ENCODE measurements at regions not wholly inside any gene's neighbourhood (a gene's known extent, or its start where the extent isn't known, plus 50 kb on each side); places are given as distances from the start of the nearest gene placed in this dataset.

DNA sequence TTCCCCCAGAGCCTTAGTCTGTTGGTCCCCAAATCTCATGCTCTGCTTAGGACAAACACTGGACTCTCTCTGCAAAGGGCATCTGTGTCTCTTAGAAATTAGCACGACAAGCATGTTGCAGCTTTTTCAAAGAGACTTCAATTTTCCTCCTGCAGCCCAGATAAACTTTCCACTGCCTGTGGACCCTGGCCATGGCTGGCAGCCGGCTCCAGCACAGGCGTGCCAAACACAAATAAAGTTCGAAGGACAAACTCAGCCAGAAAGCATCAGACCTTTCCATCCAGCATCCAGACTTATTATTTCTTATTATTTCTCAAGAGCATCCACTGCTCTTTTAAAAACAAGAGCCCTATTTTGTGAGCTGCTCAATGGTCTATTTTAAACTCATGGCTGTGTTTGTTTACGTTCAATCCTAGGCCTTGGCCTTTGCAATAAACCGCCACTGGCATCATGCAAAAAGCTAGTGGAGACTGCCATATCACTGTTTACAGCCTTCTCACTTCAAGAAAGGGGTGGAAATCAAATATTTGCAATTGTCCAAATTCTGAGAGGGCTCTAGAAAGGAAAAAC is 300.8 kb downstream of the BCL11A start:
- DNase-seq, result no peak
- no peak for ATAC-seq
- H3K4me1 Mint-ChIP-seq, result no peaks in the 10 kb centered on the region
- no peaks in the 10 kb centered on the region for H3K9me3 Mint-ChIP-seq (ENCODE audit: low read depth)
- ChIA-PET POLR2A (no interaction called here), CTCF (interaction anchor here (0.5 kb wide), 1 partner anchor 310 kb away, joined by 3 read pairs; no protein-coding TSS in a partner anchor)
- no peaks in the 10 kb centered on the region for H3K36me3 Mint-ChIP-seq (ENCODE audit: low read depth)
- no peak overlapping the region for H3K27ac Mint-ChIP-seq
- no peak overlapping the region for H3K4me3 Mint-ChIP-seq
- H3K27me3 Mint-ChIP-seq, result no peaks in the 10 kb centered on the region
- intact Hi-C loops (cut with DNase I, micrococcal nuclease), result no loop called here

DNA sequence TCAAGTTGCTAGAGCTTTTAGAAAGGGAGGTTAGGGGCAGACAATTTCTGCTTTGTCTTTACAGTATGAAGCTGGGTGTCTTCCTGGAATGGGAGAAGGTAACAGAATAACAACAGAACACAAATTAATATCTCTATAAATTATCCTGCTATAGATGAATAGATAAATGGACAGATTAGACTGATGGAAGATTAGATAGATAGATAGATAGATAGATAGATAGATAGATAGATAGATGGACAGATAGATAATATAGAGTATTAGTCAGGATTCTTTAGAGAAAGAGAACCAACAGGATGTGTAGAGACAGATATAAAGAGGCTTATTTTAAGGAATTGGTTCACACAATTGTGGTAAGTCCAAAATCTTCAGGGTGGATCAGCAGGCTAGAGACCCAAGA is 302.2 kb downstream of the BCL11A start:
- intact Hi-C loops (cut with DNase I, micrococcal nuclease), result no loop called here
- CTCF ChIA-PET, result no interaction called here
- Mint-ChIP-seq H3K27me3 (no peaks in the 10 kb centered on the region), H3K27ac (no peak overlapping the region), H3K4me3 (no peak overlapping the region), H3K4me1 (no peaks in the 10 kb centered on the region), H3K9me3 (ENCODE audit: low read depth) (no peaks in the 10 kb centered on the region), H3K36me3 (ENCODE audit: low read depth) (no peaks in the 10 kb centered on the region)
- ATAC-seq (no peak), DNase-seq (no peak)
- POLR2A ChIA-PET, result interaction anchor here (0.7 kb wide), 1 partner anchor 307 kb away, joined by 3 read pairs; no protein-coding TSS in a partner anchor

DNA sequence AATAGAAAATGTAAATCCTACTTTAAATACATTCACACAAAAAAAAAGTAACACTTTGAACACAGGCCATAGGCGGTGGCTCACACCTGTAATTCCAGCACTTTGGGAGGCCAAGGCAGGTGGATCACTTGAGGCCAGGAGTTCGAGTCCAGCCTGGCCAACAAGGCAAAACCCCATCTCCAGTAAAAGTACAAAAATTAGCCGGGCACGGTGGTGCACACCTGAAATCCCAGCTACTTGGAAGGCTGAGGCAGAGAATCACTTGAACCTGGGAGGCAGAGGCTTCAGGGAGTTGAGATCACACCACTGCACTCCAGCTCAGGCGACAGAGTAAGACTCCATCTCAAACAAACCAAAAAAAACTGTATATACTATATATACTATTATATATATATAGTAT is 303.6 kb downstream of the BCL11A start:
- H3K27ac Mint-ChIP-seq, result no peak overlapping the region
- H3K4me3 Mint-ChIP-seq, result no peak overlapping the region
- no peaks in the 10 kb centered on the region for H3K36me3 Mint-ChIP-seq (ENCODE audit: low read depth)
- ChIA-PET POLR2A (no interaction called here), CTCF (no interaction called here)
- H3K27me3 Mint-ChIP-seq, result no peaks in the 10 kb centered on the region
- no peaks in the 10 kb centered on the region for H3K9me3 Mint-ChIP-seq (ENCODE audit: low read depth)
- DNase-seq (no peak), ATAC-seq (no peak)
- intact Hi-C loops (cut with DNase I, micrococcal nuclease), result no loop called here
- H3K4me1 Mint-ChIP-seq, result no peaks in the 10 kb centered on the region

DNA sequence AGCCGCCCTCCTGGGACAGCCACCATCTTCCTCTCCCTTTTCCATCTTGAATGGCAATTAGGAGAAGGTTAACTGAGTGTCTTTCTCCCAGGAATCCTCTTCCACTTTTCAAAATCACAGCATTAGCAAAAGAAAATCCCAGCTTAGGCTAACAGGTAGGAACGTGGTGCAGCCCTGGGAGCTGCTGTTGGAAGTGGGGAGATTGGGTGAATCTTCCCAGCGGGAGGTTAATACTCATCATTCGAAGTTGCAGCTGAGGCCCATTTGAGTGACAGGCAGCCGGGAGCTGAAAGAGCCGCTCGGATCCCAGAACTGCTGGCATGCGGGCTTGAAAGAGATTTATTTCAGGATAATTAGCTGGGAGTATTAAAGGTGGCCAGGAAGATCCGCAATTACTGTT is 306.0 kb downstream of the BCL11A start:
- ATAC-seq (no peak), DNase-seq (no peak)
- intact Hi-C loops (cut with DNase I, micrococcal nuclease), result no loop called here
- Mint-ChIP-seq H3K4me3 (no peak overlapping the region), H3K27ac (no peak overlapping the region), H3K9me3 (ENCODE audit: low read depth) (peaks cover 2% of the 10 kb centered on the region), H3K27me3 (no peaks in the 10 kb centered on the region), H3K36me3 (ENCODE audit: low read depth) (no peaks in the 10 kb centered on the region), H3K4me1 (no peaks in the 10 kb centered on the region)
- ChIA-PET CTCF (interaction anchor here (0.9 kb wide), 1 partner anchor 17 kb away, joined by 3 read pairs; no protein-coding TSS in a partner anchor), POLR2A (no interaction called here)

DNA sequence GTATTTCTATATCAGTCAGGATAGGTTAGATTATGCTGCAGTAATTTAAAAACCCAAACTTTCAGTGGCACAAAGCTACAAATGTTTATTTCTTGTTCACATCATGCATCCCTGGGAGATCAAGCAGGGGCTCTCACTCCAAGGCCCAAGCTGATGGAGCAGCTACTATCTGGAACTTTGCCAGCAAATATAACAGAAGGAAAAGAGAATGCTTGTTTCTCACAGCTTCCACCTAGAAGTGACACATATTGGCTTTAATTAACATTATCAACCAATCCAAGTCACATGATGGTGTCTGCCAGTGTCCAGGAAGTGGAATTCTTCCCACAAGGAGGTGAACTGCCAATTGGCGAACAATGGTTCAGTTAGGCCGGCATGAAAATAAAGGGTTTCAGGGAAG is 306.9 kb downstream of the BCL11A start:
- ChIA-PET CTCF (no interaction called here), POLR2A (no interaction called here)
- H3K36me3 Mint-ChIP-seq (ENCODE audit: low read depth), result no peaks in the 10 kb centered on the region
- intact Hi-C loops (cut with DNase I, micrococcal nuclease), result no loop called here
- ATAC-seq (no peak), DNase-seq (no peak)
- H3K9me3 Mint-ChIP-seq (ENCODE audit: low read depth), result peaks cover 2% of the 10 kb centered on the region
- H3K27me3 Mint-ChIP-seq, result no peaks in the 10 kb centered on the region
- H3K4me1 Mint-ChIP-seq, result no peaks in the 10 kb centered on the region
- no peak overlapping the region for H3K27ac Mint-ChIP-seq
- H3K4me3 Mint-ChIP-seq, result no peak overlapping the region

DNA sequence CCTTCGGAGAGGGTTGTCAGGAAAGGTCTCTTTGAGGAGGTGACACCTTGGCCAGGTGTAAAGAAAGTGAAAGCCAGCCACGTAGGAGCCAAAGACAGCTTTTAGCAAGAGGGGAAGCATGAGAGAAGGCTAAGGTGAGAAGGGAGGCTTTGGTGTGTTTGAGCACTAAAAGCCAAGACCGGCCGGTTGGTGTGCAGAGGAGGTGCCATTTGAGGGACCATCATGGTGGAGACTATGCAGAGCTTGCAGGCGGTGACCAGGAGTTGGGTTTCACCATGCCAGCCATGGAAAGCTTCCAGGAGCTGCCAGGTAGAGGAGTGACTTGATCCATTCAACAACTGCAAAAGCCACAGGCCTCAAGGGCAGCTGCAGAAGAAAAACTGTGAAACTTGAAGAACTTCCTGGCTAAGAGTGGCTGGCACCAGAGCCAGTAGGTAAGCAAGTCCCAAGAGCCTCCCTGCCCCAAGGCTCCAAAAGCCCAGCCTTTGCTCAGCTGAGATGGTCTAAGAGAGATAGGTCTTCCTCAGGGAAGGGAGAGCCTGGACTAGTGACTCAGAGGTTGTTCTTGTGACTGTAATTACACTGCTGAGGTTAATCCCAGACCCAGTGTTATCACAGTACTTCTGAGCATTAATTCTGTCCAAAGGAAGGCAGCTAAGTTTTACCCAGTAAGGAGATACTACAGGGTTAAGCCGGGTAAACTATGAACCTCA is 319.0 kb downstream of the BCL11A start:
- no peaks in the 10 kb centered on the region for H3K4me1 Mint-ChIP-seq
- H3K9me3 Mint-ChIP-seq (ENCODE audit: low read depth), result peaks cover 7% of the 10 kb centered on the region
- ATAC-seq (no peak), DNase-seq (no peak)
- POLR2A ChIA-PET, result no interaction called here
- intact Hi-C loops (cut with DNase I, micrococcal nuclease), result no loop called here
- peaks cover 2% of the 10 kb centered on the region for H3K36me3 Mint-ChIP-seq (ENCODE audit: low read depth)
- H3K27ac Mint-ChIP-seq, result no peak overlapping the region
- CTCF ChIA-PET, result interaction anchor here (0.7 kb wide), 1 partner anchor 322 kb away, joined by 3 read pairs; no protein-coding TSS in a partner anchor
- no peak overlapping the region for H3K4me3 Mint-ChIP-seq
- H3K27me3 Mint-ChIP-seq, result no peaks in the 10 kb centered on the region

DNA sequence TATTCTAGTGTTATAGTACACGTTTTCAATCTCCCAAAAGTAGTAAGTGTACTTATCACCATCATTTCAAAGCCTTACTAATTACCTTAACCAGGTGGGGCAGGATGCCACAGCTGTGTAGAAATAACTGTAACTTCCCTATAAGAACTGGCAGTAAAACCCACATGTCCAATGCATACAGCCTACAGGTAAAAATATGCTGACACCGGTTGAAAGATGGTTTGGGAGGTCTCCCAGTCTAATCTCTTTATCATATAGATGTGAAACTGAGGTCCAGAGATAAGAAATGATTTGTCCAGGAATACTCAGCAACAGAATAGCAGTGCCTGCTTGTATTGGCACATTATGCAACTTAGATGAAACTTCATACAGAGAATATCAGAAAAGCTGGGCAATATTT is 322.9 kb downstream of the BCL11A start:
- H3K27me3 Mint-ChIP-seq, result no peaks in the 10 kb centered on the region
- no peaks in the 10 kb centered on the region for H3K4me1 Mint-ChIP-seq
- peaks cover 2% of the 10 kb centered on the region for H3K36me3 Mint-ChIP-seq (ENCODE audit: low read depth)
- H3K4me3 Mint-ChIP-seq, result no peak overlapping the region
- ChIA-PET CTCF (no interaction called here), POLR2A (no interaction called here)
- H3K9me3 Mint-ChIP-seq (ENCODE audit: low read depth), result peaks cover 7% of the 10 kb centered on the region
- intact Hi-C loops (cut with DNase I, micrococcal nuclease), result no loop called here
- no peak overlapping the region for H3K27ac Mint-ChIP-seq
- ATAC-seq, result no peak
- no peak for DNase-seq

DNA sequence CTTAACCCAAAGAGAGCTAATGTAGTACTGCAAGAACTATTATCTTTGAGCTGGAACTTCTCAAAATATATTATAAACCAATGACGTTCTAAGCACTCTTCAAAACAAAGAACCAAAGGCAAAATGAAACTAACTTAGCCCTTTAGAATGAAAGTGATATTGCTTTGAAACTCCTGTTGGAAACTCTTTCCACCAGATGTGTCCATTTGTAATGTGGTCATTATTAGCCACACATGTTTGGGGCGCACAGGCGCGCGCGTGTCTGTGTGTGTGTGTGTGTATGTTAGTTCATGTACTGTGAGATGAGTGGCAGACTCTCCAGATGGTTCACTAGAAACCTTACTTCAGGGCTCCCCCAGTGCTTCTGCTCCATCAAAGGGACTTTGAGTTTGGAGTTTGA is 323.4 kb downstream of the BCL11A start:
- peaks cover 7% of the 10 kb centered on the region for H3K9me3 Mint-ChIP-seq (ENCODE audit: low read depth)
- POLR2A ChIA-PET, result interaction anchor here (0.6 kb wide), 1 partner anchor 224 kb away, joined by 4 read pairs; no protein-coding TSS in a partner anchor
- H3K36me3 Mint-ChIP-seq (ENCODE audit: low read depth), result peaks cover 2% of the 10 kb centered on the region
- DNase-seq, result no peak
- no peaks in the 10 kb centered on the region for H3K4me1 Mint-ChIP-seq
- CTCF ChIA-PET, result no interaction called here
- ATAC-seq, result no peak
- no peak overlapping the region for H3K27ac Mint-ChIP-seq
- intact Hi-C loops (cut with DNase I, micrococcal nuclease), result no loop called here
- no peak overlapping the region for H3K4me3 Mint-ChIP-seq
- H3K27me3 Mint-ChIP-seq, result no peaks in the 10 kb centered on the region

DNA sequence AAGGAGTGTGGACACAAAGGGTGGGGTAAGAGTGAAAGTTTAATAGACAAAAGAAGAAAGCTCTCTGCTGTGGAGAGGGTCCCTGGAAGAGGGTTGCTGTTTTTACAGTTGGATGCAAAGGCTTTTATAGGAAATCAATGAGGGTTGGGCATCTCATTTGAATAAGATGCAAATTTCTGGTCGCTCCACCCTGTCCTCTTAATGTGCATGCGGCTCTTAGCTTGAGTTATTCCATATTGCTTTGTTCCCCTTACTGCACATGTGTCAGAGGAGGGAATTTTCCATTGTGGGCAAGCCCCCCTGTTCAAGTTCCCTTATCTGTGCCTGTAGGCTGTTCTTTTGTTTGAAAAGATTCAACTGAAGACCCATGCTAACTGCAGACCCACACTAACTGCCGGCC is 326.5 kb downstream of the BCL11A start:
- peaks cover 2% of the 10 kb centered on the region for H3K9me3 Mint-ChIP-seq (ENCODE audit: low read depth)
- ChIA-PET POLR2A (no interaction called here), CTCF (no interaction called here)
- H3K36me3 Mint-ChIP-seq (ENCODE audit: low read depth), result peaks cover 2% of the 10 kb centered on the region
- intact Hi-C loops (cut with DNase I, micrococcal nuclease), result no loop called here
- ATAC-seq (no peak), DNase-seq (no peak)
- no peaks in the 10 kb centered on the region for H3K27me3 Mint-ChIP-seq
- no peak overlapping the region for H3K27ac Mint-ChIP-seq
- H3K4me1 Mint-ChIP-seq, result no peaks in the 10 kb centered on the region
- no peak overlapping the region for H3K4me3 Mint-ChIP-seq

DNA sequence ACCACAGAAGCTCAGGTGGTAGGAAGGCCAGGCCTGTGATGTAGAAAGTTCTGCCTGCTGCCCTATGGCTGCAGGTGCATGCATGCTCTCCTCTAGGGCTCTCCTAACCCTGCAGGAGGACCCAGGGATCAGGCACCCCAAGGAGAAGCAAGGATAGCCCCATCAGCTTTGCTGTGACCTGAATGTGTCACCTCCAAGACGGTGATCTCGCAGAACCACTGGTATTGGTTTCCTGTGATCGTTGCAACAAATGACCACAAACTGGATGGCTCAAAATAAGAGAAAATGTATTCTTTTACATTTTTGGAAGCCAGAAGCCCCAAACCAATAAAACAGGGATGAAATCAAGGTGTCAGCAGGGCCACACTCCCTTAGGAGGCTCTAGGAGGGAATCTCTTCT is 327.3 kb downstream of the BCL11A start:
- H3K27me3 Mint-ChIP-seq, result no peaks in the 10 kb centered on the region
- no peak overlapping the region for H3K27ac Mint-ChIP-seq
- H3K4me3 Mint-ChIP-seq, result no peak overlapping the region
- H3K4me1 Mint-ChIP-seq, result no peaks in the 10 kb centered on the region
- ATAC-seq (no peak), DNase-seq (no peak)
- CTCF ChIA-PET, result no interaction called here
- POLR2A ChIA-PET, result no interaction called here
- intact Hi-C loops (cut with DNase I, micrococcal nuclease), result no loop called here
- no peaks in the 10 kb centered on the region for H3K36me3 Mint-ChIP-seq (ENCODE audit: low read depth)
- no peaks in the 10 kb centered on the region for H3K9me3 Mint-ChIP-seq (ENCODE audit: low read depth)

DNA sequence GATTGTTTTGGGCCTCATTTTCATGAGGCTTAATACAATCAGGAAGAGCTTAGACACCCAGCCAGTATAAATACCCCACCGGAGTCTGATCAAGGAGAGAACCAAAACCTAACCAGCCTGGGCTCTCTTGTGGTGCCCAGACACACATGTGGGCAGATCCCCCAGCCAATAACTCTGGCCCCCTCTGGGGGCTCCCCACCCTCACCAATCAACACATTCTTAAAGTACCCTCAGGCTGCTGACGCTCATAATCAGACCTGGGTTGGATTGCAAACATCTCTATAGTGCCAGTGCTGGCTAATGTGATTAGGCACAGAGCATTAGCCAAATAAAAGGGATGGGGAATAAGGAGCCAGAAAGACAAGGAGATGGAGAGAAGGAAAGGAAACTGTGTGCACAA is 329.6 kb downstream of the BCL11A start:
- H3K27ac Mint-ChIP-seq, result no peak overlapping the region
- CTCF ChIA-PET, result no interaction called here
- no peaks in the 10 kb centered on the region for H3K27me3 Mint-ChIP-seq
- no peaks in the 10 kb centered on the region for H3K4me1 Mint-ChIP-seq
- no peak overlapping the region for H3K4me3 Mint-ChIP-seq
- DNase-seq, result no peak
- POLR2A ChIA-PET, result no interaction called here
- intact Hi-C loops (cut with DNase I, micrococcal nuclease), result no loop called here
- H3K36me3 Mint-ChIP-seq (ENCODE audit: low read depth), result no peaks in the 10 kb centered on the region
- ATAC-seq, result no peak
- H3K9me3 Mint-ChIP-seq (ENCODE audit: low read depth), result no peaks in the 10 kb centered on the region

DNA sequence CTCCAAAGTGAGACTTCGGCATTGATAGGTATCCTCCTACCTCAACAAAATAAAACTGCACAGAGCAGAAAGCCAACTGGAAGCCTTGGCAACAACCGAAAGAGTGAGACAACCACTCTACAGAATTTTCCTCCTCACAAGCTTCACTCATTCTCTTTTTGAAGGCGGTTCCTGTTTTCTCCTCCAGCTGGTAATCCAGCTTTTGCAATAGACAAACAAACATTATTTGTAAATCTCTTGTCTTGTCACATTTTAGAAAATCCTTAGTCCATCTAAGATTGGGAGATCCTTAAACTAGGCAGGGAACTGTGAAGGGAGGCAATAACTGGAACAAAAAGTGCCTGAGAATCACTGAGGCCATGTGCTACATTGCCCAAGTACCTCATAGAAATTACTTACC is 332.4 kb downstream of the BCL11A start:
- H3K9me3 Mint-ChIP-seq (ENCODE audit: low read depth), result no peaks in the 10 kb centered on the region
- ATAC-seq, result no peak
- no peaks in the 10 kb centered on the region for H3K36me3 Mint-ChIP-seq (ENCODE audit: low read depth)

More for the DNA sequence above, 332.4 kb downstream of the BCL11A start:
- H3K27ac Mint-ChIP-seq, result no peak overlapping the region
- no peak overlapping the region for H3K4me3 Mint-ChIP-seq
- intact Hi-C loops (cut with DNase I, micrococcal nuclease), result no loop called here
- ChIA-PET POLR2A (no interaction called here), CTCF (interaction anchor here (0.7 kb wide), 1 partner anchor 56 kb away, joined by 3 read pairs; no protein-coding TSS in a partner anchor)
- H3K27me3 Mint-ChIP-seq, result no peaks in the 10 kb centered on the region
- no peaks in the 10 kb centered on the region for H3K4me1 Mint-ChIP-seq
- DNase-seq, result no peak
